HL-60 (cell line): ENCODE measurements at regions not wholly inside any gene's neighbourhood (a gene's known extent, or its start where the extent isn't known, plus 50 kb on each side); places are given as distances from the start of the nearest gene placed in this dataset.

Source experiments
- GABPA ChIP-seq: IDR thresholded peaks from 2 replicates; pipeline ENCODE4 v1.6.1; 2012; ENCODE audit warnings: low read depth
- POLR2AphosphoS5 ChIP-seq: IDR thresholded peaks from 2 replicates; pipeline ENCODE4 v1.6.1; 2012; ENCODE audit warnings: low read depth
- TF ChIP-seq, protein P1 (sequence below): IDR thresholded peaks from one replicate; pipeline ENCODE4 v1.5.1; 2011; ENCODE audit warnings: low read length, control low read depth, inconsistent platforms; ENCODE audit not compliant: insufficient read depth
- TF ChIP-seq, protein P2 (sequence below): IDR thresholded peaks from 2 replicates; pipeline ENCODE4 v1.6.1; 2012; ENCODE audit warnings: low read depth; ENCODE audit not compliant: insufficient replicate concordance

DNA sequence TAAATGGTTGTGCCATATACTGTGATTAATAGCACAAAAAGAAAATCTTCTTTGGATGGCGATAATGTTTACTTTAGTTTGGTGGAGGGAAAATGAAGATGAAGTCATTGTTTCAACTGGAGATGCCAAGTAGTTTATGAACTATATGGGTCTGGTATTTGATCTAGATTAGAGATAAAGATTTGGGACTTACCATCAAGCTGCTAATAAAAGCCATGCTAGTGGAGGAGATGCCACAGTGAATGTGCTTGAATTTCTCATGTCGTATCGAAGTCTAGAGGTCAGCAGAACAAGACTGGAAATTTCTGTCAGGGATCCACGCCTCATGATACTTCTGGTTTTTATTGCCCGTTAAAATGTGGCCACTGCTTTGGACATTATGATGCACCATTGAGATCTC is 742.0 kb downstream of the NCAM2 start:
- no peak for TF ChIP-seq POLR2AphosphoS5
- TF ChIP-seq, protein P1, sequence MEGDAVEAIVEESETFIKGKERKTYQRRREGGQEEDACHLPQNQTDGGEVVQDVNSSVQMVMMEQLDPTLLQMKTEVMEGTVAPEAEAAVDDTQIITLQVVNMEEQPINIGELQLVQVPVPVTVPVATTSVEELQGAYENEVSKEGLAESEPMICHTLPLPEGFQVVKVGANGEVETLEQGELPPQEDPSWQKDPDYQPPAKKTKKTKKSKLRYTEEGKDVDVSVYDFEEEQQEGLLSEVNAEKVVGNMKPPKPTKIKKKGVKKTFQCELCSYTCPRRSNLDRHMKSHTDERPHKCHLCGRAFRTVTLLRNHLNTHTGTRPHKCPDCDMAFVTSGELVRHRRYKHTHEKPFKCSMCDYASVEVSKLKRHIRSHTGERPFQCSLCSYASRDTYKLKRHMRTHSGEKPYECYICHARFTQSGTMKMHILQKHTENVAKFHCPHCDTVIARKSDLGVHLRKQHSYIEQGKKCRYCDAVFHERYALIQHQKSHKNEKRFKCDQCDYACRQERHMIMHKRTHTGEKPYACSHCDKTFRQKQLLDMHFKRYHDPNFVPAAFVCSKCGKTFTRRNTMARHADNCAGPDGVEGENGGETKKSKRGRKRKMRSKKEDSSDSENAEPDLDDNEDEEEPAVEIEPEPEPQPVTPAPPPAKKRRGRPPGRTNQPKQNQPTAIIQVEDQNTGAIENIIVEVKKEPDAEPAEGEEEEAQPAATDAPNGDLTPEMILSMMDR: no peak
- TF ChIP-seq, protein P2, sequence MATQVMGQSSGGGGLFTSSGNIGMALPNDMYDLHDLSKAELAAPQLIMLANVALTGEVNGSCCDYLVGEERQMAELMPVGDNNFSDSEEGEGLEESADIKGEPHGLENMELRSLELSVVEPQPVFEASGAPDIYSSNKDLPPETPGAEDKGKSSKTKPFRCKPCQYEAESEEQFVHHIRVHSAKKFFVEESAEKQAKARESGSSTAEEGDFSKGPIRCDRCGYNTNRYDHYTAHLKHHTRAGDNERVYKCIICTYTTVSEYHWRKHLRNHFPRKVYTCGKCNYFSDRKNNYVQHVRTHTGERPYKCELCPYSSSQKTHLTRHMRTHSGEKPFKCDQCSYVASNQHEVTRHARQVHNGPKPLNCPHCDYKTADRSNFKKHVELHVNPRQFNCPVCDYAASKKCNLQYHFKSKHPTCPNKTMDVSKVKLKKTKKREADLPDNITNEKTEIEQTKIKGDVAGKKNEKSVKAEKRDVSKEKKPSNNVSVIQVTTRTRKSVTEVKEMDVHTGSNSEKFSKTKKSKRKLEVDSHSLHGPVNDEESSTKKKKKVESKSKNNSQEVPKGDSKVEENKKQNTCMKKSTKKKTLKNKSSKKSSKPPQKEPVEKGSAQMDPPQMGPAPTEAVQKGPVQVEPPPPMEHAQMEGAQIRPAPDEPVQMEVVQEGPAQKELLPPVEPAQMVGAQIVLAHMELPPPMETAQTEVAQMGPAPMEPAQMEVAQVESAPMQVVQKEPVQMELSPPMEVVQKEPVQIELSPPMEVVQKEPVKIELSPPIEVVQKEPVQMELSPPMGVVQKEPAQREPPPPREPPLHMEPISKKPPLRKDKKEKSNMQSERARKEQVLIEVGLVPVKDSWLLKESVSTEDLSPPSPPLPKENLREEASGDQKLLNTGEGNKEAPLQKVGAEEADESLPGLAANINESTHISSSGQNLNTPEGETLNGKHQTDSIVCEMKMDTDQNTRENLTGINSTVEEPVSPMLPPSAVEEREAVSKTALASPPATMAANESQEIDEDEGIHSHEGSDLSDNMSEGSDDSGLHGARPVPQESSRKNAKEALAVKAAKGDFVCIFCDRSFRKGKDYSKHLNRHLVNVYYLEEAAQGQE: no peak
- no peak for TF ChIP-seq GABPA
